GM23248 (cell line): ENCODE measurements at regions not wholly inside any gene's neighbourhood (a gene's known extent, or its start where the extent isn't known, plus 50 kb on each side); places are given as distances from the start of the nearest gene placed in this dataset.
"Not testable (repeated sequence)": the region's sequence is repeated elsewhere in the genome, so short reads cannot be mapped to it uniquely, and the experiment has no call there.

Experiments
- DNase-seq: peaks from one replicate; pipeline ENCODE4 v3.0.0-alpha.2; 2015
- H2AFZ ChIP-seq: fragments of 200-600 bp; sonication (generic); 2 replicates; pipeline ENCODE4 v1.6.1; 2016; ENCODE audit warnings: antibody characterized with exemption
- H3F3A ChIP-seq: fragments of 200-600 bp; sonication (generic); 2 replicates; pipeline ENCODE4 v1.6.1; 2016; ENCODE audit warnings: mild to moderate bottlenecking, antibody characterized with exemption, mixed run types; ENCODE audit not compliant: insufficient read depth
- H3K27ac ChIP-seq: fragments of 200-600 bp; sonication (generic); 2 replicates; pipeline ENCODE4 v1.5.1; 2016; ENCODE audit warnings: mild to moderate bottlenecking
- H3K27me3 ChIP-seq: fragments of 200-600 bp; sonication (generic); replicated peaks from 2 replicates; pipeline ENCODE4 v1.6.1; 2016; ENCODE audit warnings: mild to moderate bottlenecking; ENCODE audit not compliant: insufficient read depth
- H3K36me3 ChIP-seq: fragments of 200-600 bp; sonication (generic); 2 replicates; pipeline ENCODE4 v1.6.1; 2016; ENCODE audit warnings: low read depth, mild to moderate bottlenecking
- H3K4me1 ChIP-seq: fragments of 200-600 bp; sonication (generic); 2 replicates; pipeline ENCODE4 v1.6.1; 2016; ENCODE audit warnings: mild to moderate bottlenecking; ENCODE audit not compliant: insufficient read depth
- H3K4me2 ChIP-seq: fragments of 200-600 bp; sonication (generic); one replicate; pipeline ENCODE4 v1.6.1; 2016; ENCODE audit warnings: mild to moderate bottlenecking; ENCODE audit not compliant: unreplicated experiment
- H3K4me3 ChIP-seq: fragments of 200-600 bp; sonication (generic); 2 replicates; pipeline ENCODE4 v1.5.1; 2016; ENCODE audit warnings: mild to moderate bottlenecking
- H3K79me2 ChIP-seq: fragments of 200-600 bp; sonication (generic); 2 replicates; pipeline ENCODE4 v1.6.1; 2016; ENCODE audit warnings: mild to moderate bottlenecking; ENCODE audit not compliant: insufficient read depth
- H3K9ac ChIP-seq: fragments of 200-600 bp; sonication (generic); 2 replicates; pipeline ENCODE4 v1.6.1; 2016; ENCODE audit warnings: mild to moderate bottlenecking
- H3K9me2 ChIP-seq: fragments of 200-600 bp; sonication (generic); 2 replicates; pipeline ENCODE4 v1.6.1; 2016; ENCODE audit warnings: mixed run types, mild to moderate bottlenecking, moderate library complexity; ENCODE audit not compliant: insufficient read depth
- H3K9me3 ChIP-seq: fragments of 200-600 bp; sonication (generic); one replicate; pipeline ENCODE4 v1.6.1; 2017; ENCODE audit warnings: low read depth
- H4K20me1 ChIP-seq: fragments of 200-600 bp; sonication (generic); 2 replicates; pipeline ENCODE4 v1.6.0; 2016; ENCODE audit not compliant: insufficient read depth
- EZH2 ChIP-seq: fragments of 200-600 bp; sonication (generic); IDR thresholded peaks from 2 replicates; pipeline ENCODE4 v1.6.1; 2018; ENCODE audit warnings: antibody characterized with exemption, mild to moderate bottlenecking; ENCODE audit not compliant: insufficient read depth, poor library complexity, severe bottlenecking
- EZH2phosphoT487 ChIP-seq: fragments of 200-600 bp; sonication (generic); IDR thresholded peaks from 2 replicates; pipeline ENCODE4 v1.6.1; 2018; ENCODE audit warnings: antibody characterized with exemption, moderate library complexity, mild to moderate bottlenecking, low read depth; ENCODE audit not compliant: insufficient read depth
- WGBS, 2 experiments: methylation state at CpG; one replicate each; pipeline ENCODE4 v1.1.6; 2015 to 2017; ENCODE audit warnings: low lambda C conversion rate in 2 of 2, low coverage in 1 of 2; ENCODE audit errors: missing lambda C conversion rate in 2 of 2; 5-methylcytosine and 5-hydroxymethylcytosine counted together
- in situ Hi-C: fragments of 300-500 bp; cut with MboI; formaldehyde crosslinking; loops from 2 replicates; pipeline ENCODE4 v1.15.0; 2020

GRCh38 chr16:79985606-79986005, 385.1 kb upstream of the MAF start:
- H3K4me1 ChIP-seq = no peaks in the 10 kb centered on the region
- no peaks in the 10 kb centered on the region for H3K9me2 ChIP-seq
- no peaks in the 10 kb centered on the region; the same call in 1 of the 2 replicates for H3K27me3 ChIP-seq
- no peak overlapping the region for H3K4me2 ChIP-seq
- no peak for DNase-seq
- H3K36me3 ChIP-seq = no peaks in the 10 kb centered on the region
- no peak overlapping the region for H3K4me3 ChIP-seq
- TF ChIP-seq EZH2phosphoT487 (no peak), EZH2 (no peak)
- no peaks in the 10 kb centered on the region for H4K20me1 ChIP-seq
- H3K9ac ChIP-seq = no peak overlapping the region
- WGBS, 2 experiments = 66 to 67% methylated on average over 3 of the region's 3 CpGs
- in situ Hi-C loops = no loop called here
- H2AFZ ChIP-seq = no peak overlapping the region
- H3K9me3 ChIP-seq = no peaks in the 10 kb centered on the region
- no peak overlapping the region for H3K27ac ChIP-seq
- H3F3A ChIP-seq = no peaks in the 10 kb centered on the region
- H3K79me2 ChIP-seq = no peaks in the 10 kb centered on the region

GRCh38 chr16:79984149-79984548, 383.6 kb upstream of the MAF start:
- in situ Hi-C loops, H3K27me3 ChIP-seq, H2AFZ ChIP-seq, H3K9ac ChIP-seq, DNase-seq, H3K4me3 ChIP-seq, H4K20me1 ChIP-seq, H3K27ac ChIP-seq, H3F3A ChIP-seq, H3K4me1 ChIP-seq, H3K9me3 ChIP-seq, H3K36me3 ChIP-seq, H3K79me2 ChIP-seq, H3K9me2 ChIP-seq, H3K4me2 ChIP-seq: not testable (repeated sequence)
- WGBS, 2 experiments = 80 to 84% methylated on average over 6 of the region's 6 CpGs

DNA sequence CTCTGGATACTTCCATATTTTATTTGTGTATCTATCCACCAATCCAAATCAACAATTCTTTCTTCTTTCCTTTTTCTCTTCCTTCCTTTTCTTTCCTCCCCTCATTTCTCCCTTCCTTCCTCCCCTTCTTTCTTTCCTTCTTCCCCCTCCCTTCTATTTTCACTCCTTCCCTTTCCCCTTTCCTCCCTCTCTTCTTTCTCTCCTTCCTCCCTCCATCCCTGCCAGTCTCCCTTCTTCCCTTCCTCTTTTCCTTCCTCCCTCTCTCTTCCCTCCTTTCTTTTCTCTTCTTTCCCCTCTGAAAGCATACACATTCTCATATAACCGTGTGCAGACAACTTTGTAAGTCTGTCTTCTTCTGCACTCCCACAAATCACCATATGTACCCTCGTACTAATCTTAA, 382.3 kb upstream of the MAF start:
- H3K9me3 ChIP-seq = no peaks in the 10 kb centered on the region
- no peaks in the 10 kb centered on the region for H3F3A ChIP-seq
- no peaks in the 10 kb centered on the region for H3K79me2 ChIP-seq
- no peaks in the 10 kb centered on the region for H3K27me3 ChIP-seq
- no peaks in the 10 kb centered on the region for H3K4me1 ChIP-seq
- in situ Hi-C loops = no loop called here
- H3K9ac ChIP-seq = no peak overlapping the region
- WGBS, 2 experiments = 47 to 52% methylated on average over 2 of the region's 2 CpGs
- no peak overlapping the region for H2AFZ ChIP-seq
- no peak overlapping the region for H3K4me3 ChIP-seq
- H3K9me2 ChIP-seq = no peaks in the 10 kb centered on the region
- no peak for DNase-seq
- no peak for TF ChIP-seq EZH2
- TF ChIP-seq EZH2phosphoT487 = no peak
- no peak overlapping the region for H3K27ac ChIP-seq
- H3K36me3 ChIP-seq = no peaks in the 10 kb centered on the region
- no peaks in the 10 kb centered on the region for H4K20me1 ChIP-seq
- no peak overlapping the region for H3K4me2 ChIP-seq

DNA sequence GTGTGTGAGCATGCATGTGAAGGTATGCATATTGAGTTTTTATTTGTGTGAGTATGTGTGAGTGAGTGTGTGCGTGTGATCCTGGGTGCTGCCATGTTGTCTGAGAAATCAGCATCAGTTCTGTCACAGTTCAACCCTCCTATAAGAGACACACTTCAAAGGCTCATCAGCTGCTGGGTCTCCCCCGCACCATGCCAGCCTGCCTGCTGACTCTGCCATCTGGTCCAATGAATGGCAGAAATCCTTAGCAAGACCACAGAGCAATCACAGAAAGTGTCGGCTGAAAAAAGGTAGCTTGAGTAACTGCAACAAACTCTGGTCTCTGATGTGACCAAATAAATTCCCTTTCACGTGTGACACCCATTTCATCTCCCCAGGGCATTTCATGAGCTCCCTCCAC, 381.8 kb upstream of the MAF start:
- no peaks in the 10 kb centered on the region for H3K9me2 ChIP-seq
- H3K9me3 ChIP-seq = no peaks in the 10 kb centered on the region
- no peak overlapping the region for H3K4me3 ChIP-seq
- 56 to 66% methylated on average over 4 of the region's 4 CpGs for WGBS, 2 experiments
- DNase-seq = no peak
- no peak overlapping the region for H2AFZ ChIP-seq
- no peak overlapping the region for H3K27ac ChIP-seq
- H3K4me2 ChIP-seq = no peak overlapping the region
- H3K27me3 ChIP-seq = no peaks in the 10 kb centered on the region
- H3K36me3 ChIP-seq = no peaks in the 10 kb centered on the region
- H3K79me2 ChIP-seq = no peaks in the 10 kb centered on the region
- TF ChIP-seq EZH2phosphoT487 (no peak), EZH2 (no peak)
- H4K20me1 ChIP-seq = no peaks in the 10 kb centered on the region
- H3K9ac ChIP-seq = no peak overlapping the region
- in situ Hi-C loops = no loop called here
- H3F3A ChIP-seq = no peaks in the 10 kb centered on the region
- H3K4me1 ChIP-seq = no peaks in the 10 kb centered on the region

GRCh38 chr16:79981814-79982213, 381.3 kb upstream of the MAF start:
- Histone ChIP-seq H3K4me1 (no peaks in the 10 kb centered on the region), H3K9me3 (no peaks in the 10 kb centered on the region), H3K9me2 (no peaks in the 10 kb centered on the region), H3K79me2 (no peaks in the 10 kb centered on the region), H3K9ac (no peak overlapping the region), H3K27ac (no peak overlapping the region), H3K36me3 (no peaks in the 10 kb centered on the region), H3K27me3 (no peaks in the 10 kb centered on the region), H3K4me2 (no peak overlapping the region), H4K20me1 (no peaks in the 10 kb centered on the region), H2AFZ (no peak overlapping the region), H3K4me3 (no peak overlapping the region), H3F3A (no peaks in the 10 kb centered on the region)
- TF ChIP-seq EZH2phosphoT487 (no peak), EZH2 (no peak)
- WGBS, 2 experiments = 66 to 70% methylated on average over 4 of the region's 4 CpGs
- in situ Hi-C loops = no loop called here
- DNase-seq = no peak
